Iris pigment epithelial cell (primary cell): ENCODE measurements at regions not wholly inside any gene's neighbourhood (a gene's known extent, or its start where the extent isn't known, plus 50 kb on each side); places are given as distances from the start of the nearest gene placed in this dataset.
A peak's percentile ranks its signal among the peaks of the same experiment; 100 is the strongest.

Source experiments
- DNase-seq: peaks from one replicate; pipeline ENCODE4 v3.0.0-alpha.2; 2011; ENCODE audit warnings: low read depth

DNA sequence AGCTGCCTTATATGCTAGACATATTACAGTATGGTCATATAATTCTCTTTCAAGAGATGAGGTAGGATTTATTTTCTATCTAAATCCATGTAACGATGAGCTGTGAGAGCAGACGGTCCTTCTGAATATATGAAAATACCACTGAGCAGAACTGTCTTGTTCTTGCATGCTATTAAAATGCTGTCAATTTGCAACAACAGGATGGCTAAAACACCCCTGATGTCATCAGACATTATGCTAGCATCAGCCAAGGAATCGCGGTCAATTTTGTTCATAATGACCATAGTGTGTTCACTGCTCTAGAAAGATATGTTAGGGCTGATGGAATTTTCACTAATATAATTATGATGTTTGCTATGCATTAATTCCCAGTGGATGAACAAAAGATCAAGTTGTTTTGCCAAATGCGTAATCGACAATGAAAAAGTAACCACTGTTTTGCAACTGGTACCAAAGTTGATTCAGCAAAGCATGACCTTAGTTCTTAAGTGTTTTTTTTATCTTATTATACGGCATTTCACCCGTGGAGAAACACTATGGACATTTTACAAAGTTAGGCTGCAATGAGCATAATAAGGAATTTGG lies 765.4 kb upstream of the NR2F2 start:
- no peak for DNase-seq

- no peak for DNase-seq
These were observed 764.8 kb upstream of the NR2F2 start for GRCh38 chr15:95565690-95566089.

GRCh38 chr15:95567686-95568085 lies 762.8 kb upstream of the NR2F2 start:
- DNase-seq, result no peak

GRCh38 chr15:95574053-95574452 lies 756.4 kb upstream of the NR2F2 start:
- peak; percentile 74 for DNase-seq

GRCh38 chr15:95577927-95578326 lies 752.6 kb upstream of the NR2F2 start:
- DNase-seq, result no peak

- DNase-seq, result no peak
These were observed 750.4 kb upstream of the NR2F2 start for GRCh38 chr15:95580121-95580520.

- DNase-seq, result no peak
These were observed 748.9 kb upstream of the NR2F2 start for GRCh38 chr15:95581595-95581994.

DNA sequence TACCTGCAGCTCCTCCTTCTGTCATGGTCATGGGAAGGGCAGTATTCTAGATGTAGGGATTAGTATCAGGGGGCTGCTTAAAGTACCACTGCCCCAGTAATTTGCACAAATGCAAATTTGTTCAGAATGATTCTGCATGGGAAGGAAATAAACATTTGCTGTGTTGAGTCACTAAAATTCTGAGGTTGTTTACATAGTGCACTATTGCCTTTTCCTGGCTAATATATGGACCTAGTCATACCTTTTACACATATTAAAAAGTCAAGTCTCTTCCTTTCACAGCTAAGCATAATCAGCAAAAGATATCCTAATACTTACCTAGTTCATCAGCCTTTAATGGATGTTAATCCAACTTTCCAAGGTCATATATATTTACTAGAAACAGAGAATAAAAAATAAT lies 746.4 kb upstream of the NR2F2 start:
- no peak for DNase-seq

DNA sequence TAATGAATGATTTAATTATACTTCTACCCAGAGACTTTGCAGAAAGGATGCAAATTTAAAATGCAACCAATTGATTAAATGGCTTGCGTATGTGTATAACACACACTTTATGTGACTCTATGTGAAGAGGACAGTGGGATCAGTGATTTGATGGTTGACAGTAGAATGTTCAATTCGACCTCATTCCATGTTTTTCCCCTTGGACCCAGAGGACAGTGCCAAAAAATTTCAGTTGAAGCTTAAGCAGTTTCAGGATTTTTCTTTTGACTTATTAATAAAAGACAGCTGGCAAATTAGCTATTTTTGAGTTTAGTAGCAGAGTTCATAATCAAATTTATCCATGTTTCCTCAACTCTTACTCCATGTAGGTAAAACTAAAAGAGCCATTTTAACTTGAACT lies 742.4 kb upstream of the NR2F2 start:
- DNase-seq, result no peak

DNA sequence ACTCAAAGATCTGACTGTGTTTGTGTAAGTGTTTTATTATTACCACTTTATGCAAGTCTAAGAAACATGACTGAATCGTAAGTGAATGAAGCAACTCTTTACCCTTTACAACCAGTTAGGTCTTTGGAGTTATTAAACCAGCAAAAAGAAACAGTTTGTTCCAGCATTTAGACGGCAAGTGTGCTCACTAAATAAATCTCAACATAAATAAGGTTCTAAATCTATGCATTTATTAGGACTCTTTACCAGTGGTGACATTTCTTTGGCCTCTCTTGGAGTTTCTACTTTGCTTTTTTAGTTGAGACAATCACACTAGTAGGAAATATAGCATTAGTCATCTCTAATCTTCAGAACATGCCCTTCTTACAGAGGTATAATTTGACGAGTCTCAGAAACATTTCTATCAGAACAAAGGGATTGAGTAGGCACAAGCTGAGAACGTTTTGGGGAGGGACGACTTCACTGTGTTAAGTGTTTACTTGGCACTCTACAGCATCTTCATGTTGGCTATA lies 739.9 kb upstream of the NR2F2 start:
- DNase-seq, result no peak

DNA sequence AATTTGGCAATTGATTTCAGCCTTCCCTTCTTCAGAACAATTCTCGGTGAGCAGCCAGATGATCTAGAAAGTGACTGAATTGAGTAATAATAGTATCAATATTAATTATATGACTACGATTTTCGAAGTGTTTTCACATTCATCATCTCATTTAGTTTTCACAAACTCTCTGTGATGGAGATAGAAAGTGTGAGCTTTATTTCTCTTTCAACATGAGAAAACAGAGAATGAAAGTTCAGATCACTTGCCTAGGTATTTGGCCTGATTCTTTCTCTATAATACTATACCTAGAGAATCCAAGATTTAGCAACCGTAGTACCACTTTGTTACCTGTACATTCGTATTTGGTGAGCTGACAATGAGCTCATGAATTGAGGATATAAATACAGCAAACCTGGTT lies 739.2 kb upstream of the NR2F2 start:
- no peak for DNase-seq

GRCh38 chr15:95591886-95592285 lies 738.6 kb upstream of the NR2F2 start:
- DNase-seq, result no peak

DNA sequence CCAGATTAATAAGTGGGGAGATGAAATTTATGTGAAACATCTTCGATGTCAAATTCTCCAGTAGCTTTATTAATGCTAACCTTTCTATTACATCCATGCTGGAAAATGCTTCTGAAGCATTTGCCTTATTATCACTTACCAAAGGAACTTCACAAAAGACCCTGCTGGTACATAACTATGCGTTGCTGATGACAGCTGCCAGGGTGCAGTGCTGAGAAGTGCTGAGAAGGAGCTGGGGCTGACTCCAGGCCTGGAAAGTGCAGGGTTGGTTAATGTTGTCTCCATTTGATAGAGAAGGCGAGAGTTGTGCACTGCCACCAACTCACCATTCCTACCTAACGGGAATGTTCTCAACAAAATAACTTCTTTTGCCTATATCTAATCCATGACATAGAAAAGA lies 736.0 kb upstream of the NR2F2 start:
- no peak for DNase-seq

- no peak for DNase-seq
These were observed 734.7 kb upstream of the NR2F2 start for GRCh38 chr15:95595759-95596158.

GRCh38 chr15:95596496-95596895 lies 734.0 kb upstream of the NR2F2 start:
- DNase-seq, result no peak

- no peak for DNase-seq
These were observed 732.1 kb upstream of the NR2F2 start for GRCh38 chr15:95598251-95598855.

DNA sequence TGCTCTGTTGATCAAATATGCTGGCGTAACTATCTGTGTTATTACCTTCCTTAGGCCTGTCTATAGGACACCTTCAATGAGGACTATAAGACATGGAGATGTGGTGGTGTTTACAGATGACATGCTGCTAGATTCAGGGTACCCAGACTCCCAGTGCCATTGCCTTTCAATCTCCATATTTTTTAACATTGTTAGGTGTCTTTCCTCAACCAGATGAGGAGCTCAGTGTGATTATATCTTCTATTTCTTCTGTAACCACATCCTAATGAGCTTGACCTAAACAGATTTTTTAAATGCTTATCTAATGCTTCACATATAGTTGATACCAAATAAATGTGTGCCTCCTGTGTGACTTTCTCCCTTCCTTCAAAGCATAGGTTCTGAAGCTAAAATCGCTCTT lies 730.1 kb upstream of the NR2F2 start:
- no peak for DNase-seq

GRCh38 chr15:95600884-95601283 lies 729.6 kb upstream of the NR2F2 start:
- no peak for DNase-seq

DNA sequence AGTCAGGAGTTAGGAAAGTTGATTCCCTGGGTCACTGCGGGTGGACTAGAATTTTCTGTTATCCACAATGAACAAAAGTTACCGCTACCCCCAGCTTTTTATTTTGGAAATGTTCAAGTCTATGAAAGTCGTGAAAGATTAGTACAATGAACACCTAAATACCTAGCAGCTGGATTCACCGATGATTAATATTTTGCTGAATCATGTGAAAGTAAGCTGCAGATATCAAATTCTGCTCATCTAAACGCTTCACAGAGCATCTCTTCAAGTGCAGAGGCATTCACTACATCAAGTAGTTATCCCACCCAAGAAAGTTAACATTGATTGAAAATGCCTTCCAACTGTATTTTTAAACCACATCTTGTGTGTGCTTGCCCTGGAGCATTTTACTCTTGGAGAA lies 729.0 kb upstream of the NR2F2 start:
- no peak for DNase-seq

DNA sequence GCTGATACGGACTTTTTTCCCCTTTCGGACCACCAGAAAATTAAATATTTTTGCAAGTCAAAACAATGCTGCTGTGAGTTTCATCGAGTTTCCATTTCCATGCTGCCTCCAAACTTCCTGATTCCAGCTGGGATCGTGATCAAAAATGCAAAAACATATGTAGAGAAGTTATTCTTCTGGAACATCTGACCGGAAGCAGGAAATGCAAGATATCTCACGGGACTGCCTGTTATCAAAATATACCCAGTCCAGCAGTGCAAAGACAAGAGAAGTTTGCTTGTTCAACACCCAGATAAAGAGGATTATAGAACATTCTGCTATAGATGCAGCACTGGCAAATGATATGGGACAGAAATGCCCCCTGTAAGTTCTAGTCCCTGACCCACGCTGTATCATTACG lies 726.7 kb upstream of the NR2F2 start:
- no peak for DNase-seq

GRCh38 chr15:95604634-95605036 lies 725.9 kb upstream of the NR2F2 start:
- DNase-seq, result peak; percentile 40

GRCh38 chr15:95605098-95605497 lies 725.4 kb upstream of the NR2F2 start:
- no peak for DNase-seq

DNA sequence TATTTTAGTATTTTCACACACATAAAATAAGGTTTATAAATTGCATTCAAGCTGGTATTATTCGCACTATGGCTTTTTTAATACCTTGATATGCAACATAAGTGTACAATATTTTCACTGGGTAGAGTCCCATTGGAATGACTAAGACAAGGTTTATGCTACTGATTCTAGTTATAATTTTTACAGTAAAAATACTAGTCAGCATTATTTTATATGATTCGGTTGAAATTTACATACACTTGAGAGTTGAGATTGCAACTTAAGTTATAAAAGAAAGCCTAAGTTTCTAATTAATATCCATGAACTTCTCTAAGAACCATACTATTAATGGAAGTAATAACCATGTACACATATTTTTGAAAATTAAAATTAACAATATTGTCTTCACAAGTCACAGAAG lies 723.9 kb upstream of the NR2F2 start:
- no peak for DNase-seq

DNA sequence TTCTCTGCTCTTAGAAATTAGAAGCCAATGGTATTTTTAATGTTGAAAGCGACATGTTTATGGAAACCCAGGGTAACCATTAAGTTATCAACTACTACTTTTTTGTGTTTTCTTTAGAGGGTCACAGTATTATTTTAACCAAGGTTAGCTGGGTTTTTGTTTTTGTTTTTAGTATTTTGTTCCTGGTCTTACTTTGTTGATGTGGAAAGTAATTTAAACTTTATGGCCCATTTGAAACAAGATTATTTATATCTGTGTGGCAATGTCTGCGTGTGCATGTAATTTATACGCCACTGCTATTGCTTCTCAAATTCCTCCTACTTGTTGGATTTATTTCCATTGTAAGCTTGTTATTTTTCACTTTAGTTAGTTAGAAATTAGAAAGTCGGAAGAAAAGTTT lies 722.1 kb upstream of the NR2F2 start:
- DNase-seq, result no peak
